ENCODE measurements at regions not wholly inside any gene's neighbourhood (a gene's known extent, or its start where the extent isn't known, plus 50 kb on each side); places are given as distances from the start of the nearest gene placed in this dataset.

DNA sequence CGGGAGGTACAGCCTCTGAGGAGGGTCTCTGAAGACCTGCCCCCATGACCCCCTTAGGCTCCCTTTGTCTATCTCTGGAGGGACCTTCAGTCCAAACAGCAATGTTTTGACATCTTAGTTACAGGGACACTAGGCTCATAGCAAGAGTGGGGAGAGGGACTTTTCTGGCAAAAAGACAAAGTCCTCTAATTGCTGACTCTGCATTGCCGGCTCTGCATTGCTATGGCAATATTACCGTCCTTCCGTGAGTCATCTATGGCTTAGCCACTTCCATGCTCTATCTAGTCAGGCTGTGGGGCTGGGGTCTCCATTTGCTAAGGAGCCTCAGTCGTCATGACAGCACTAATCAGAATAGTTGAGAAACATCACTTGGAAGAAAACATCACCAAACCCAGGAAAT, 952.6 kb downstream of the KCNMA1 start:
- TF ChIP-seq, protein P1, sequence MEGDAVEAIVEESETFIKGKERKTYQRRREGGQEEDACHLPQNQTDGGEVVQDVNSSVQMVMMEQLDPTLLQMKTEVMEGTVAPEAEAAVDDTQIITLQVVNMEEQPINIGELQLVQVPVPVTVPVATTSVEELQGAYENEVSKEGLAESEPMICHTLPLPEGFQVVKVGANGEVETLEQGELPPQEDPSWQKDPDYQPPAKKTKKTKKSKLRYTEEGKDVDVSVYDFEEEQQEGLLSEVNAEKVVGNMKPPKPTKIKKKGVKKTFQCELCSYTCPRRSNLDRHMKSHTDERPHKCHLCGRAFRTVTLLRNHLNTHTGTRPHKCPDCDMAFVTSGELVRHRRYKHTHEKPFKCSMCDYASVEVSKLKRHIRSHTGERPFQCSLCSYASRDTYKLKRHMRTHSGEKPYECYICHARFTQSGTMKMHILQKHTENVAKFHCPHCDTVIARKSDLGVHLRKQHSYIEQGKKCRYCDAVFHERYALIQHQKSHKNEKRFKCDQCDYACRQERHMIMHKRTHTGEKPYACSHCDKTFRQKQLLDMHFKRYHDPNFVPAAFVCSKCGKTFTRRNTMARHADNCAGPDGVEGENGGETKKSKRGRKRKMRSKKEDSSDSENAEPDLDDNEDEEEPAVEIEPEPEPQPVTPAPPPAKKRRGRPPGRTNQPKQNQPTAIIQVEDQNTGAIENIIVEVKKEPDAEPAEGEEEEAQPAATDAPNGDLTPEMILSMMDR (IDR thresholded peaks at IDR 0.05; ENCODE audit: low read length): no peak
- TF ChIP-seq EZH2 (IDR thresholded peaks at IDR 0.05; ENCODE audit: borderline replicate concordance, low read length): no peak
